OCI-LY7 (cell line): ENCODE measurements at regions not wholly inside any gene's neighbourhood (a gene's known extent, or its start where the extent isn't known, plus 50 kb on each side); places are given as distances from the start of the nearest gene placed in this dataset.

Experiments
- BruUV-seq: library from RNA; stranded (reverse); fragments of 400-500 nt; replicated peaks from 2 replicates; lab custom pipeline; 2021; lab: Mats Ljungman, UMichigan
- CTCF ChIA-PET: fragments of 300-600 bp; sonication (Branson Sonifier 250); formaldehyde crosslinking; loops from one replicate; lab custom pipeline; 2022; ENCODE audit warnings: antibody characterized with exemption; ENCODE audit not compliant: unreplicated experiment; lab: Charles Lee
- POLR2A ChIA-PET: fragments of 300-600 bp; sonication (Branson Sonifier 250); formaldehyde crosslinking; loops from one replicate; lab custom pipeline; 2022; ENCODE audit warnings: antibody characterized with exemption; lab: Charles Lee
- DNase-seq: peaks from one replicate; pipeline ENCODE4 v3.0.0-alpha.2; 2015; ENCODE audit warnings: low spot score
- H2AFZ ChIP-seq: fragments of 200-600 bp; sonication (generic), shearing (Covaris generic); 2 replicates; pipeline ENCODE4 v1.6.1; 2014; ENCODE audit warnings: mild to moderate bottlenecking, antibody characterized with exemption, low read length, moderate library complexity
- H3K27ac ChIP-seq: fragments of 200-600 bp; sonication (generic); 2 replicates; pipeline ENCODE4 v1.5.1; 2014; ENCODE audit warnings: mixed run types, low read depth, mild to moderate bottlenecking, moderate library complexity, low read length, inconsistent platforms; ENCODE audit not compliant: poor library complexity, severe bottlenecking
- H3K36me3 ChIP-seq: fragments of 200-600 bp; sonication (generic); 2 replicates; pipeline ENCODE4 v1.6.1; 2014; ENCODE audit warnings: mild to moderate bottlenecking, antibody characterized with exemption, low read length, moderate library complexity, mixed read lengths; ENCODE audit not compliant: insufficient read depth
- H3K4me1 ChIP-seq: fragments of 200-600 bp; sonication (generic); 2 replicates; pipeline ENCODE4 v1.5.1; 2014; ENCODE audit warnings: mild to moderate bottlenecking, low read length; ENCODE audit not compliant: insufficient read depth, poor library complexity, severe bottlenecking
- H3K4me2 ChIP-seq: fragments of 200-600 bp; sonication (generic); 2 replicates; pipeline ENCODE4 v1.6.1; 2014; ENCODE audit warnings: mild to moderate bottlenecking, low read length
- H3K4me3 ChIP-seq: fragments of 200-600 bp; sonication (generic); 2 replicates; pipeline ENCODE4 v1.5.1; 2014; ENCODE audit warnings: mild to moderate bottlenecking, low read depth, low read length; ENCODE audit not compliant: poor library complexity, severe bottlenecking
- H3K79me2 ChIP-seq: fragments of 200-600 bp; sonication (generic); 2 replicates; pipeline ENCODE4 v1.6.1; 2016; ENCODE audit warnings: low read depth, mild to moderate bottlenecking, low read length, moderate library complexity, mixed read lengths; ENCODE audit not compliant: insufficient read depth
- H3K9me2 ChIP-seq: fragments of 200-600 bp; sonication (generic); 2 replicates; pipeline ENCODE4 v1.6.1; 2016; ENCODE audit warnings: mild to moderate bottlenecking, low read length, mixed read lengths; ENCODE audit not compliant: insufficient read depth
- H3K9me3 ChIP-seq: fragments of 200-600 bp; sonication (generic); 2 replicates; pipeline ENCODE4 v1.6.1; 2014; ENCODE audit warnings: mild to moderate bottlenecking, mixed run types, low read length, mixed read lengths
- H4K20me1 ChIP-seq: fragments of 200-600 bp; sonication (generic); 2 replicates; pipeline ENCODE4 v1.6.1; 2014; ENCODE audit warnings: mild to moderate bottlenecking, antibody characterized with exemption, low read length, moderate library complexity, mixed read lengths; ENCODE audit not compliant: insufficient read depth
- EZH2phosphoT487 ChIP-seq: fragments of 200-600 bp; sonication (generic); IDR thresholded peaks from 2 replicates; pipeline ENCODE4 v1.6.1; 2018; ENCODE audit warnings: low read depth, borderline replicate concordance, mild to moderate bottlenecking, mixed run types, antibody characterized with exemption, low read length, moderate library complexity, mixed read lengths
- intact Hi-C: fragments of 100-400 bp; cut with micrococcal nuclease; formaldehyde crosslinking; loops from one replicate; pipeline ENCODE4 v1.10.0; 2022; ENCODE audit not compliant: unreplicated experiment
- TF ChIP-seq, protein P1 (sequence below): fragments of 200-600 bp; sonication (generic); conservative IDR thresholded peaks from 2 replicates; pipeline ENCODE4 v1.5.1; 2014; ENCODE audit warnings: mild to moderate bottlenecking, antibody characterized with exemption, low read length, moderate library complexity, mixed read lengths

DNA sequence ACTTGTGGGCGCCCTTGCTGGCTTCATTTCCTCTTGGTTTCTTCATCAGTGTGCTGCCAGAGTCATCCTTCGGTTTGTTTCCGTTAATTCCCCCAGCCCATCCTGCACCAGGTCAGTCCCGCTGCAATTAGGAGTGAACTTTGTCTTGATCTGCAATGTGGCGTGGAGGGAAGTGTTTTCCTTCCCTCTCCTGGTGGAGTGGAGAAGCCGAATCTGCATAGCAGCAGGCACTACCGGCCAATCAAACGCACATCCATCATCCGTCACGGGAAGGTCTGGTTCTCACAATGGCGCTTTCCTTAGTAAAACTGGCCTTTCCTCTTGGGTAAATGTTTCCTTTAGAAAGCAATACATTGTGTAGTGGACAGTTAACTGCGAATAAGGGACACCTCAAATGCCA lies 337.5 kb downstream of the CXCL12 start:
- Histone ChIP-seq H3K36me3 (no peaks in the 10 kb centered on the region), H3K4me1 (no peaks in the 10 kb centered on the region), H3K9me2 (no peaks in the 10 kb centered on the region), H3K4me2 (no peak overlapping the region), H3K9me3 (no peaks in the 10 kb centered on the region), H3K79me2 (no peaks in the 10 kb centered on the region), H2AFZ (no peak overlapping the region), H3K4me3 (no peak overlapping the region), H4K20me1 (no peaks in the 10 kb centered on the region), H3K27ac (no peak overlapping the region)
- no peak for DNase-seq
- intact Hi-C loops = no loop called here
- no TSS peak for BruUV-seq
- POLR2A ChIA-PET = no interaction called here
- no peak for TF ChIP-seq EZH2phosphoT487
- TF ChIP-seq, protein P1, sequence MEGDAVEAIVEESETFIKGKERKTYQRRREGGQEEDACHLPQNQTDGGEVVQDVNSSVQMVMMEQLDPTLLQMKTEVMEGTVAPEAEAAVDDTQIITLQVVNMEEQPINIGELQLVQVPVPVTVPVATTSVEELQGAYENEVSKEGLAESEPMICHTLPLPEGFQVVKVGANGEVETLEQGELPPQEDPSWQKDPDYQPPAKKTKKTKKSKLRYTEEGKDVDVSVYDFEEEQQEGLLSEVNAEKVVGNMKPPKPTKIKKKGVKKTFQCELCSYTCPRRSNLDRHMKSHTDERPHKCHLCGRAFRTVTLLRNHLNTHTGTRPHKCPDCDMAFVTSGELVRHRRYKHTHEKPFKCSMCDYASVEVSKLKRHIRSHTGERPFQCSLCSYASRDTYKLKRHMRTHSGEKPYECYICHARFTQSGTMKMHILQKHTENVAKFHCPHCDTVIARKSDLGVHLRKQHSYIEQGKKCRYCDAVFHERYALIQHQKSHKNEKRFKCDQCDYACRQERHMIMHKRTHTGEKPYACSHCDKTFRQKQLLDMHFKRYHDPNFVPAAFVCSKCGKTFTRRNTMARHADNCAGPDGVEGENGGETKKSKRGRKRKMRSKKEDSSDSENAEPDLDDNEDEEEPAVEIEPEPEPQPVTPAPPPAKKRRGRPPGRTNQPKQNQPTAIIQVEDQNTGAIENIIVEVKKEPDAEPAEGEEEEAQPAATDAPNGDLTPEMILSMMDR = no peak
- CTCF ChIA-PET = no interaction called here

DNA sequence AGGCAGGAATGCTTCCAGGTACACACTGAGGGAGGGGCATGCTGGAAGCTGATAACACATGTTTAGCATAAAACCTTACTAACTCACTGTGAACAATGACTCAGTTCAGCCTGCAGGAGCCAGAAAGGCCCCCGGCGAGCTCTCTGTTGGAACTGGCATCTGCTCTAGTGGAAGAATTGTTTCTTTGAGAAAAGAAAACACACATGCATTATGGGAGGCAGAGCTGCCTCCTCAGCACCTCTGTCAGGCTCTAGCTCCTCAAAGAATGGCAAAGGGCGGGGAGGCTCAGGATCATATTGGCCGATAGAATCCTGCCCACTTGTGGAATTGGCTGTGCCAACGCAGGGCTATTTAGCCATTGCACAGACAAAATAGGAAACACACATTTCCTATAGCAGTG lies 338.3 kb downstream of the CXCL12 start:
- no peak overlapping the region for H3K4me2 ChIP-seq
- ChIA-PET CTCF (no interaction called here), POLR2A (no interaction called here)
- no peaks in the 10 kb centered on the region for H4K20me1 ChIP-seq
- H3K79me2 ChIP-seq = no peaks in the 10 kb centered on the region
- no peak overlapping the region for H3K4me3 ChIP-seq
- BruUV-seq = no TSS peak
- no peak overlapping the region for H3K27ac ChIP-seq
- H3K9me2 ChIP-seq = no peaks in the 10 kb centered on the region
- intact Hi-C loops = no loop called here
- H2AFZ ChIP-seq = no peak overlapping the region
- no peaks in the 10 kb centered on the region for H3K9me3 ChIP-seq
- TF ChIP-seq, protein P1 = no peak
- no peak for TF ChIP-seq EZH2phosphoT487
- H3K36me3 ChIP-seq = no peaks in the 10 kb centered on the region
- H3K4me1 ChIP-seq = no peaks in the 10 kb centered on the region
- no peak for DNase-seq

DNA sequence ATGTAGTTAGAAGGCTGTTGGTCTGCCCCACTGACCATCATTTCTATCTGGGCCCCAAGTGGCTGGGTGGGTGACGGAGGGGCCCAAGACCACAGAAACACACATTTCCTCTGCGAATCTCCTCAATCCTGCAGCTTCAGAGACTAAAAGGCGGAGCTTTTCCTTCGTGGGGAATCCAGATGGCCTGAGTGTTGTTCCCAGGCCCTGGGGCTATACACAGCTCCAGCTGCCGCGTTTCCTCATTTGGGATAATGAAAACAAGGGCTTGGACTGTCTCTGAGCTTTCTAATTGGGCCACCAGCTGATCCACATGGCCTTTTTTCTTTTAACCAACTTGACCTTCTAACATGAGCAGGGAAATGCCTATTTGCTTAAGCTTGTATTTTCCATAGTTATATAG lies 339.9 kb downstream of the CXCL12 start:
- no TSS peak for BruUV-seq
- intact Hi-C loops = no loop called here
- no peak overlapping the region for H3K4me2 ChIP-seq

More for the DNA sequence above, 339.9 kb downstream of the CXCL12 start:
- no peaks in the 10 kb centered on the region for H3K9me2 ChIP-seq
- H3K4me3 ChIP-seq = no peak overlapping the region
- no peaks in the 10 kb centered on the region for H3K4me1 ChIP-seq
- no peak for DNase-seq
- TF ChIP-seq, protein P1 = no peak
- no peak for TF ChIP-seq EZH2phosphoT487
- no peaks in the 10 kb centered on the region for H3K79me2 ChIP-seq
- POLR2A ChIA-PET = no interaction called here
- no peaks in the 10 kb centered on the region for H4K20me1 ChIP-seq
- no peak overlapping the region for H2AFZ ChIP-seq
- H3K9me3 ChIP-seq = no peaks in the 10 kb centered on the region
- no peaks in the 10 kb centered on the region for H3K36me3 ChIP-seq
- CTCF ChIA-PET = no interaction called here
- no peak overlapping the region for H3K27ac ChIP-seq
